H1 (cell line): ENCODE measurements at regions not wholly inside any gene's neighbourhood (a gene's known extent, or its start where the extent isn't known, plus 50 kb on each side); places are given as distances from the start of the nearest gene placed in this dataset.

Experiments
- CTCF ChIP-seq, 3 experiments: IDR thresholded peaks; 1 replicate in 2 of 3; 2 replicates in 1 of 3; pipeline versions ENCODE4 v1.5.1 to v1.6.1; 2011; ENCODE audit warnings: low read length in 3 of 3, mild to moderate bottlenecking in 3 of 3, inconsistent platforms in 2 of 3, low read depth in 1 of 3, moderate library complexity in 1 of 3; ENCODE audit not compliant: insufficient read depth in 1 of 3; ENCODE audit errors: control extremely low read depth in 1 of 3
- EZH2 ChIP-seq: fragments of 200-600 bp; sonication (generic); IDR thresholded peaks from 2 replicates; pipeline ENCODE4 v1.7.1; 2012; ENCODE audit warnings: low read depth, mild to moderate bottlenecking, moderate library complexity, low read length, inconsistent platforms; ENCODE audit not compliant: severe bottlenecking
- HDAC6 ChIP-seq: IDR thresholded peaks from one replicate; pipeline ENCODE4 v1.7.1; 2012; ENCODE audit warnings: low read depth, mild to moderate bottlenecking, inconsistent platforms, low read length, moderate library complexity
- JUND ChIP-seq: IDR thresholded peaks from 2 replicates; pipeline ENCODE4 v1.6.1; 2011; ENCODE audit warnings: mild to moderate bottlenecking, improper control_type of control experiment, low read length
- MAFK ChIP-seq: IDR thresholded peaks from 2 replicates; pipeline ENCODE4 v1.6.1; 2012; ENCODE audit warnings: low read depth, mild to moderate bottlenecking, improper control_type of control experiment, low read length
- MAX ChIP-seq: IDR thresholded peaks from 2 replicates; pipeline ENCODE4 v1.6.1; 2012; ENCODE audit warnings: inconsistent platforms
- POLR2A ChIP-seq, 2 experiments: IDR thresholded peaks; 1 replicate in 1 of 2; 2 replicates in 1 of 2; pipeline ENCODE4 v1.6.1; 2011; ENCODE audit warnings: low read depth in 2 of 2, low read length in 2 of 2, mild to moderate bottlenecking in 2 of 2; ENCODE audit errors: control extremely low read depth in 1 of 2
- SAP30 ChIP-seq: fragments of 300-600 bp; sonication (generic); IDR thresholded peaks from 2 replicates; pipeline ENCODE4 v1.7.1; 2012; ENCODE audit warnings: low read length, moderate library complexity, mild to moderate bottlenecking, inconsistent platforms; ENCODE audit not compliant: insufficient read depth, insufficient replicate concordance
- TCF12 ChIP-seq: IDR thresholded peaks from 2 replicates; pipeline ENCODE4 v1.6.1; 2011; ENCODE audit warnings: low read depth, mild to moderate bottlenecking, low read length
- YY1 ChIP-seq: IDR thresholded peaks from 2 replicates; pipeline ENCODE4 v1.6.1; 2011; ENCODE audit warnings: low read depth, mild to moderate bottlenecking, low read length
- ZNF274 ChIP-seq: IDR thresholded peaks from 2 replicates; pipeline ENCODE4 v1.7.0; 2012; ENCODE audit warnings: low read length, borderline replicate concordance; ENCODE audit errors: extremely low read depth

GRCh38 chrX:74249963-74250362 is 54.0 kb upstream of the ZCCHC13 start:
- no peak for TF ChIP-seq CTCF (IDR thresholded peaks at IDR 0.05; ENCODE audit: control extremely low read depth in 1 of 3, insufficient read depth in 1 of 3, low read depth in 1 of 3, low read length in 3 of 3)
- no peak for TF ChIP-seq YY1
- no peak for TF ChIP-seq TCF12
- no peak for TF ChIP-seq MAFK
- no peak for TF ChIP-seq MAX
- no peak for TF ChIP-seq ZNF274
- no peak for TF ChIP-seq SAP30
- TF ChIP-seq JUND = no peak
- TF ChIP-seq EZH2 = no peak
- TF ChIP-seq POLR2A (IDR thresholded peaks at IDR 0.05; ENCODE audit: control extremely low read depth in 1 of 2, low read depth in 2 of 2, low read length in 2 of 2) = no peak
- TF ChIP-seq HDAC6 = no peak
